HG03280 (cell line): ENCODE measurements at regions not wholly inside any gene's neighbourhood (a gene's known extent, or its start where the extent isn't known, plus 50 kb on each side); places are given as distances from the start of the nearest gene placed in this dataset.

Experiments
- ATAC-seq: cut with Tn5 transposase; IDR thresholded peaks from one replicate; pipeline ENCODE4 v1.9.1; 2021; ENCODE audit warnings: mild to moderate bottlenecking, moderate library complexity; ENCODE audit not compliant: unreplicated experiment

DNA sequence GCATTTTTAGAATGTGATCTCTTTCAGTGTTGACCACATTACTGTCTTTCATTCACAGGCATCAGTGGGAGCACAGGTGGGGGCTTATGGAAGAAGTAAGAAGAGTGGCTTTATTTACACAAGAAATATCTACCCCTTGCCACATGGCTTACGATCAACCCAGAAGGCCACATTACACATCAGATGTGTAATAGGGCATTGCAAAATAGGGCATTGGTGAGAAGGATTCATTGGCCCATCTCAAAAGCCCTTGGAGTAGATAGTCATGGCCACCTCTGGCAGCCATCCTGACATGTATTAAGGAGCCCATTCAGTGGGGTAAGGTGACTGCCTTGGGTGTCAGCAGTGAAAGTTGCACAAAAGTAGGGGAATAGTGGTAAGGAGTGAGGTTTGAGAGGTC, 97.5 kb downstream of the MAFB start:
- ATAC-seq, result no peak

GRCh38 chr20:40591119-40591518, 97.9 kb downstream of the MAFB start:
- no peak for ATAC-seq

DNA sequence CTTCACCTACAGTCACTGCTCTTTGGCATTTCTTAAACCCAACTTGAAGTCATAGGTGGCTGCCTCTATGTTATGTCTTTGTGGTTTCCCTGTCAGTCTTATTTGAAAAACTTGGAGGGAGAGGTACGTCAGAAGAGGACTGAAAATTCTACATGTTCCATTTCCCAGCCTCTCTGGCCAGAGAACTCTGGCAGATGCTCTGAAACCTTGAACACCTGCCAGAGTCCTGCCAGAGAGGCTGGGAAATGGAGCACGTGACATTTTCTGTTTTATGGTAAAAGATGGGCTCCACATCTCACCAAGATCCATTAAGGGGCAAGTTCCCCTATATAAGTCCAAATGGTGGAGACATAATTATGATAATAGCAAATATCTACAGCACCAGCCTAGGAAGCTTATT, 99.5 kb downstream of the MAFB start:
- no peak for ATAC-seq

- no peak for ATAC-seq
These were observed 100.1 kb downstream of the MAFB start for GRCh38 chr20:40588891-40589290.

- ATAC-seq, result no peak
These were observed 102.0 kb downstream of the MAFB start for GRCh38 chr20:40587038-40587437.

GRCh38 chr20:40584130-40584809, 104.8 kb downstream of the MAFB start:
- no peak for ATAC-seq

DNA sequence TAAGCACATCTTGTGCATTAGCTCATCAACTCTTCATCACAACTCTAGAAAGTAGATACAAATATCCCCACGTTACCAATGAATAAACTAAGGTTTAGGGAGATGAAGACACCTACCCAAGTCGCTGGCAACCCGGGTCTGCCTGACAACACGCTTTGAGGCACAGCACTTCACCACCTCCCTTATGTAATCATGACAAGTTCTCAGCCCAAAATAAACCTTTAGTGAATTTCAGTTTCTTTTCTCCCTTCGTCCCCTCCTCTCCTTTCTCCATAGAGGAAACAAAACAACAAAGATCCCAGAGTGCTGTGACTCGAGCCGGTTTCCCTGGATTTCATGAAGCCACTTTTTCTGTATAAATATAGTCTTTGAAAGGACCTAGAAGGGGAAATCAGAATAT, 105.4 kb downstream of the MAFB start:
- no peak for ATAC-seq

- ATAC-seq, result no peak
These were observed 105.8 kb downstream of the MAFB start for GRCh38 chr20:40583205-40583604.

DNA sequence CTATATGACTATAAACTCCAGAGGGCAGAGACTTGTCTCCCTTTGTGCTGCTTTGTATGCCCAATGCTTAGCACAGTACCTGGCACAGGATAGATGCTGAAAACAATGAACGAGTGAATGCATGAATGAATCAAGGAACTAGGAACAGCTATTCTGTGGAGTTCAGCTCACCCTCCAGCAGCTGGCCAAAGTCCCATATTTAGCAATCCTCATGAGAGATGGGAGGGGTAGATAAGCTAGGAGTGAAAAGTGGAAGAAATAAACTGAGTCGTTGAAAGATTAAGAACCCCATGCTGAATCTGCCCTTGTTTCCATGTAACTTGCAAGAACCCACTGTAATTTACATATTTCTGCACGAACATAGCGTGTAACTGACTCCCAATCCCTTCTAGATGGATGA, 106.5 kb downstream of the MAFB start:
- no peak for ATAC-seq

GRCh38 chr20:40579701-40580100, 109.3 kb downstream of the MAFB start:
- ATAC-seq, result no peak

DNA sequence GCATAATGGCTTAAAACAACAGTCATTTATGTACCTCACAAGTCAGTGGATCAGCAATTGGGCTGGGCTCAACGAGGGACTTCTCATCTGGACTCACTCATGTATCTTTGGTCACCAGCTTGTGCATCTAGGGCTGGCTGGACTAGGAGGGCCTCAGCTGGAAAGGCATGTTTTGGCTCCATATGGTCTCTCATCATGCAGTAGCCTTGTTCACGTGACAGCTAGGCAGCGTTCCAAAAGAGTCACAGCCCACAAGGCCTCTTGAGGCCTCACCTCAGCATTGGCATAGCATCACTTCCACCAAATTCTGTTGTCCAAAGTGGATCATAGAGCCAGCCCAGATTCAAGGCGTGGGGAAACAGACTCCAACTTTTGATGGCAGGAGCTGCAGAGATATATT, 110.1 kb downstream of the MAFB start:
- no peak for ATAC-seq

DNA sequence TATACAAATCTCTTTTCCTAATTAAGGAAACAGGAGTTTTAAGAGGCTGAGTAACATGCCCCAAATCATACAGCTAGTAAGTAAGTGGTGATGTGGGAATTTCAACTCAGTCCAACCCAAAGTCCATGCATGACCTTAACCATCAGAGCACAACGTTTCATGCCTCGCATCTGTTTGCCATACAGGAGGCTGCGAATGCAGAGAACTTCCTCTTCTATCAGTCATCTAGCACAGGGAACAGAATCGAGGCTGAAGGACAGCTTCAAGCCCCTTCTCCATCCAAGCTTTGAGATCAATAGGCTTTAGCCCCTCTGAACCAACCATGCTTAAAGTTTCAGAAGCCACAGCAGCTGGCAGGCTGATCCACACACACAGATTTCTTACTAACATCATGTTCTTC, 113.2 kb downstream of the MAFB start:
- ATAC-seq, result no peak

DNA sequence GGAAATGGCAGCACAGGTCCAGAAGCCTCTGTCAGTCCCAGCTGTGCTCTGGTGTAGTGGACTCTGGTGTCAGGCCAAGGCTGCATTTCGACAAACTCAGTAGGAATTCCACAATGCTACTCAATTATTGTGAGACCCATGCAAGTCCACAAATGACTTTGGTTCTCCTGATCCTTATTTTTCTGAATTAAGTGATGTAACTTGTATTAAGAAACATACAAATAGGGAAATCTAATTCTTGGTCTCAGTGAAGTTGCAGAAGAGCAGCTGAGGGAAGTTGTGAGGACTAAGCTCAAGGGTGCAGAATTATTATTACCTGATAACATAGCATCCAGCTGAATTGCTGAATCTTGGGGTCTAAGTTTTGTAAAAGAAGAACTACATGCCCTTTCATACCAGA, 116.8 kb downstream of the MAFB start:
- ATAC-seq, result no peak

GRCh38 chr20:40571639-40572038, 117.4 kb downstream of the MAFB start:
- no peak for ATAC-seq

DNA sequence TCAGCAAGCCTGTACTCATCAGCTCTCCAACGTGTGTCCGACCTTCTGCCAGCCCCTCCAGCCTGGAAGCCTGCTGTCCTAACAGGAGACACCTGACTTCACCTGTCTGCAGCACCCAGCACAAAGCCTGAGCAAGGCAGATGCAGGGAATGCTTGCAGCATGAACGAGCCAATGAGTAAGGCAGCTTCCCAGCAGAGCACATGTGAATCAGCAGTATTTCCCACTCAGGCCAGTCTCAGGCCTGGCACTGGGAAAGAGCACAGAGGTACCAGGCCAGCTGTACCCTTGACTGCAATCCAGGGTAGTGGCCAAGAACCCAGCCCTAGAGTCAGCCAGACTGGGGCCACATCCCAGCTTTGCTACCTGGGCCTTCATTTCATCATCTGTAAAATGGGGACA, 120.8 kb downstream of the MAFB start:
- no peak for ATAC-seq

DNA sequence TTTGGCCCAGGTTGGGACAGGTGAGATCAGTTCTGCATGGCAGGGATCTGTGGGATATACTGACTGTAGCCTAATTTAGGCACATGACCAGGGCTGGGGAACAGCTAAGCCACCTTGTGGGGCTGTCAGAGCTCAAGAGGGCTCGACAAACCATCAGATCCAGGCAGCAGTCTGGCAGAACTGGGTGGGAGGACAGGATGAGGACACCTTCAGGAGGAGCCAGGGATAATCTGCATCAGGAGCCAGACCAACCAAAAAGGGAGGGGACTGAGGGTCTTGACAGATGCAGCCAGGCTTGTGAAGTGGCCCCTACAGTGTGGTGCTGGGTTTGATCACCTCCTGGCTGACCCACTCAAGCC, 123.4 kb downstream of the MAFB start:
- no peak for ATAC-seq

DNA sequence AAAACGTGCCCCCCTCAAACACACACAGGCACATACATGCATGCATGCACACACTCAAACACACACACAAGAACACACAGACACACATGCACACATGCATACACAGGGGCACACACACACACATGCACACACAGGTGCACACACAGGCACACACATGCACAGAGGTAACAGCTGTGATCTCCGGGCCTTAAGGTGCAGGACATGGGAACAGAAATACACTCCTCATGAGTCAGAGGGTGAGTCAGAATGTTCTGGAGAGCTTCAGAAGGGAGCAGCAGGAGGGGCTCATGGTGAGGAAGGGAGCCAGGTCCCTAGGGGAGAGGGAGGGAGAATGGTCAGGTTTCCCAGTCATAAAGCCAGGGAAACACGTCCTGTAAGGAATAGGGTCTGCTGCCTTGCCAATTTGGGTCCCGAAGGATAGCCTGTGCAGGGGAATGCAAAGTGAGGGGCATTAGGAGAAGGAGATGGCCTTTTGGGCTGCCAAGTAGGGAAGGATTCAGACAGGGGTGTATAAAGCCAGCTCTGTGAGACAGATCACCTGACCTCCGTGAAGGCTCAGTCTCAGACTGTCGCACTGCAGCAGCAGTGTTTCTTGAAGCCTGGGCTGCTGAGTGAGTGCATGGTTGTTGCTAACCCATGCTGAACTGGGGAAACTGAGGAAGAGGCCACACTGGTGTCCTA, 123.9 kb downstream of the MAFB start:
- no peak for ATAC-seq

DNA sequence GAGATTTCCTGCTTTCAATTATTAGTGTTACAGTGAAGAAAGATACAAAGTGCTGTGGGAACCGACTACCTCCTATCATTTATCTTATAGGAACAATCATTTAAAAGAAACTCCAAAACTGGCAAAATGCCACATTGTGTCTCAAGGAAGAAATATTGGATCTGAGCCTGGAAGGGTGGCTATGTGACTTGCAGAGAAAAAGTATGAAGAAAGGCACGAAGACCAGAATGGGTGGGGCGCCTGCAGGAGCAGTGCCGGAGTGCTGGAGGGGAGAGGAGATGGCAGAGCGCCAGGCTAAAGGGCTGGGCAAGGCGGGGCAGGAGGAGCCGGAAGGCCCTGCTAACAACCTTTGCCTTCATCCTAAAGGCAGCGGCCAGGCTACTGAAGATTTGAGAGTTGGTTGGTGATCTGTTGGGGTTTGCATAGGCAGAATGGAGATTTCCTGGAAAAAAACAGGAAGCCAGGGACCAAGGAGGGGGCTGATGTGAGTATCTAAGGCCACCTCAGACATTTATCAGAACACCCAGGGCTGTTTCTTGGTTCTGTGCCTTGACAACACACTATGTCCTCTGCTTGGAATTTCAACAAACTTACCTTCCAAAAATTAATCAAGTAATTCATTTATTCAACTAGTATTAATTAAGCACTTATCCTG, 125.6 kb downstream of the MAFB start:
- ATAC-seq, result no peak

DNA sequence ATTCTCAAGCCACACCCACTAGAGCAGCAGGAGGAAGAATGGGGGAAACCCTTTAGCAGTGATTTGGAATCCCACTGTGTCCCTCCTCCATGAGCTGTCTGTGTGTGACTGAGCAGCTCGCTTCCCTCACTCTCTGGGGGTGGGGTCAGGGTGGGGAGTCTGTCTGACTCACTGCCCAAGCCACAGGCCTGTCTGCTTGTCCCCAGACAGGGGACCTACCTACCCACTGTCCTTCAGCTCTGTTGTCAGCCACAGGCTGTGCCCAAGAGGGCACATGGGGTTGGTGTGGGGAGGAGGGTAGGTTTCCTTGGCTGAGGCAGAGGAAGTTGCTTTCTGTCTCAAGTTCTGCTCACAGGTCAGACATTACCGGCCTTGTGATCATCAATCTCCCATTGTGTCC, 127.0 kb downstream of the MAFB start:
- ATAC-seq, result no peak

- no peak for ATAC-seq
These were observed 127.8 kb downstream of the MAFB start for GRCh38 chr20:40561187-40561586.

DNA sequence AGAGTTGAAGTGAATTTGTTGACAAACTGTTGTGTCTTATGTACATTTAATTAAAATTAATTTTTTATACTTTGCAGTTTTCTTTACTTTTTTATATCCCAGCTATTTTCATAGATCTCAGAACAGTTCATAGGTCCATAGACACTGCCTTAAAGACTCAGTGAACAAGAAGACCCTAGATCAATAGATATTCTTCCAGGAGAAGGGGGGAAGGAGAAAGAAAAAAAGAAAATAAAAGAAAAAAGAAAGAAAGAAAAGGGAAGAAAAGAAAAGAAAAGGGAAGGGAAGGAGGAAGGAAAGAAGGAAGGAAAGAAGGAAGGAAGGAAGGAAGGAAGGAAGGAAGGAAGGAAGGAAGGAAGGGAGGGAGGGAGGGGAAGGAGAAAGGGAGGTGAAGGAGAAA, 130.8 kb downstream of the MAFB start:
- no peak for ATAC-seq

- ATAC-seq, result no peak
These were observed 137.9 kb downstream of the MAFB start for GRCh38 chr20:40551125-40551530.
